ENCODE measurements at regions not wholly inside any gene's neighbourhood (a gene's known extent, or its start where the extent isn't known, plus 50 kb on each side); places are given as distances from the start of the nearest gene placed in this dataset.

DNA sequence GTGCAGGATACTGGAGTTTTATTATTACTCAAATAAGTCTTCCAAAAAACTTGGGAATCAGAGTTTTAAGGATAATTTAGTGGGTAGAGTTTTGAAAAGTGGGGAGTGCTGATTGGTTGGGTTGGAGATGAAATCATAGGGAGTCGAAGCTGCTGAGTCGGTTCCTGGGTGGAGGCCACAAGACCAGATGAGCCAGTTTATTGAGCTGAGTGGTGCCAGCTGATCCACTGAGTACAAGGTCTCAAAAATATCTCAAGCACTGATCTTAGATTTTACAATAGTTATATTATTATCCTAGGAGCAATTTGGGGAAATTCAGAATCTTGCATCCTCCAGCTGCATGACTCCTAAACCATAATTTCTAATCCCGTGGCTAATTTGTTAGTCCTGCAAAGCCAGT is 804.9 kb upstream of the SEMA6A start:
- 0% methylated on average over 3 of the region's 3 CpGs for WGBS (ENCODE audit: insufficient coverage, insufficient replicate concordance, low lambda C conversion rate, missing lambda C conversion rate)
- ChIA-PET POLR2A (no interaction called here), RAD21 (ENCODE audit: unreplicated experiment) (no interaction called here), CTCF (no interaction called here), SMC1A (ENCODE audit: uncharacterized antibody, unreplicated experiment) (no interaction called here)
- H4K20me1 ChIP-seq (ENCODE audit: control insufficient read depth, insufficient read depth) = no peaks in the 10 kb centered on the region
- FAIRE-seq = no peak
- no peak overlapping the region for H3K4me3 ChIP-seq
- BruUV-seq (replicated peaks) = no TSS peak
- no peak overlapping the region for H3K9ac ChIP-seq (ENCODE audit: control insufficient read depth, insufficient read depth, low read length)
- no peaks in the 10 kb centered on the region for H3K27me3 ChIP-seq (replicated peaks in 1 of 2; ENCODE audit: control insufficient read depth in 2 of 2, insufficient read depth in 2 of 2, low read length in 1 of 2)
- H3K36me3 ChIP-seq (ENCODE audit: control insufficient read depth in 2 of 2, insufficient read depth in 2 of 2, low read length in 1 of 2) = no peaks in the 10 kb centered on the region
- ATAC-seq = no peak
- in situ Hi-C loops (cut with MboI) (no loop called here), intact Hi-C loops (cut with micrococcal nuclease; ENCODE audit: unreplicated experiment) (no loop called here)
- H3K27ac ChIP-seq (ENCODE audit: control insufficient read depth, insufficient read depth) = no peak overlapping the region
- DNase-seq (ENCODE audit: low read depth, low spot score) = no peak
- no peaks in the 10 kb centered on the region for H3K9me3 ChIP-seq (replicated peaks; ENCODE audit: control insufficient read depth, insufficient read depth, low read length)
- no peaks in the 10 kb centered on the region for H3K79me2 ChIP-seq (ENCODE audit: control insufficient read depth, insufficient read depth, low read length)
- H2AFZ ChIP-seq (ENCODE audit: control insufficient read depth, low read depth, low read length) = no peak overlapping the region
- H3K4me2 ChIP-seq (ENCODE audit: control insufficient read depth, insufficient read depth) = no peak overlapping the region
- H3K4me1 ChIP-seq (ENCODE audit: control insufficient read depth, insufficient read depth, low read length) = no peaks in the 10 kb centered on the region
- TF ChIP-seq, protein P1, sequence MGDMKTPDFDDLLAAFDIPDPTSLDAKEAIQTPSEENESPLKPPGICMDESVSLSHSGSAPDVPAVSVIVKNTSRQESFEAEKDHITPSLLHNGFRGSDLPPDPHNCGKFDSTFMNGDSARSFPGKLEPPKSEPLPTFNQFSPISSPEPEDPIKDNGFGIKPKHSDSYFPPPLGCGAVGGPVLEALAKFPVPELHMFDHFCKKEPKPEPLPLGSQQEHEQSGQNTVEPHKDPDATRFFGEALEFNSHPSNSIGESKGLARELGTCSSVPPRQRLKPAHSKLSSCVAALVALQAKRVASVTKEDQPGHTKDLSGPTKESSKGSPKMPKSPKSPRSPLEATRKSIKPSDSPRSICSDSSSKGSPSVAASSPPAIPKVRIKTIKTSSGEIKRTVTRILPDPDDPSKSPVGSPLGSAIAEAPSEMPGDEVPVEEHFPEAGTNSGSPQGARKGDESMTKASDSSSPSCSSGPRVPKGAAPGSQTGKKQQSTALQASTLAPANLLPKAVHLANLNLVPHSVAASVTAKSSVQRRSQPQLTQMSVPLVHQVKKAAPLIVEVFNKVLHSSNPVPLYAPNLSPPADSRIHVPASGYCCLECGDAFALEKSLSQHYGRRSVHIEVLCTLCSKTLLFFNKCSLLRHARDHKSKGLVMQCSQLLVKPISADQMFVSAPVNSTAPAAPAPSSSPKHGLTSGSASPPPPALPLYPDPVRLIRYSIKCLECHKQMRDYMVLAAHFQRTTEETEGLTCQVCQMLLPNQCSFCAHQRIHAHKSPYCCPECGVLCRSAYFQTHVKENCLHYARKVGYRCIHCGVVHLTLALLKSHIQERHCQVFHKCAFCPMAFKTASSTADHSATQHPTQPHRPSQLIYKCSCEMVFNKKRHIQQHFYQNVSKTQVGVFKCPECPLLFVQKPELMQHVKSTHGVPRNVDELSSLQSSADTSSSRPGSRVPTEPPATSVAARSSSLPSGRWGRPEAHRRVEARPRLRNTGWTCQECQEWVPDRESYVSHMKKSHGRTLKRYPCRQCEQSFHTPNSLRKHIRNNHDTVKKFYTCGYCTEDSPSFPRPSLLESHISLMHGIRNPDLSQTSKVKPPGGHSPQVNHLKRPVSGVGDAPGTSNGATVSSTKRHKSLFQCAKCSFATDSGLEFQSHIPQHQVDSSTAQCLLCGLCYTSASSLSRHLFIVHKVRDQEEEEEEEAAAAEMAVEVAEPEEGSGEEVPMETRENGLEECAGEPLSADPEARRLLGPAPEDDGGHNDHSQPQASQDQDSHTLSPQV (IDR thresholded peaks at IDR 0.05) = no peak
- TF ChIP-seq, protein P2, sequence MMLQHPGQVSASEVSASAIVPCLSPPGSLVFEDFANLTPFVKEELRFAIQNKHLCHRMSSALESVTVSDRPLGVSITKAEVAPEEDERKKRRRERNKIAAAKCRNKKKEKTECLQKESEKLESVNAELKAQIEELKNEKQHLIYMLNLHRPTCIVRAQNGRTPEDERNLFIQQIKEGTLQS (IDR thresholded peaks at IDR 0.05; ENCODE audit: borderline replicate concordance, extremely low read depth, low read depth, low read length) = no peak
- TF ChIP-seq SP1 (IDR thresholded peaks at IDR 0.05; ENCODE audit: low read depth, low read length) = no peak
- TF ChIP-seq, protein P3, sequence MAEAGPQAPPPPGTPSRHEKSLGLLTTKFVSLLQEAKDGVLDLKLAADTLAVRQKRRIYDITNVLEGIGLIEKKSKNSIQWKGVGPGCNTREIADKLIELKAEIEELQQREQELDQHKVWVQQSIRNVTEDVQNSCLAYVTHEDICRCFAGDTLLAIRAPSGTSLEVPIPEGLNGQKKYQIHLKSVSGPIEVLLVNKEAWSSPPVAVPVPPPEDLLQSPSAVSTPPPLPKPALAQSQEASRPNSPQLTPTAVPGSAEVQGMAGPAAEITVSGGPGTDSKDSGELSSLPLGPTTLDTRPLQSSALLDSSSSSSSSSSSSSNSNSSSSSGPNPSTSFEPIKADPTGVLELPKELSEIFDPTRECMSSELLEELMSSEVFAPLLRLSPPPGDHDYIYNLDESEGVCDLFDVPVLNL (IDR thresholded peaks at IDR 0.05; ENCODE audit: low read depth, low read length) = no peak
- TF ChIP-seq, protein P4, sequence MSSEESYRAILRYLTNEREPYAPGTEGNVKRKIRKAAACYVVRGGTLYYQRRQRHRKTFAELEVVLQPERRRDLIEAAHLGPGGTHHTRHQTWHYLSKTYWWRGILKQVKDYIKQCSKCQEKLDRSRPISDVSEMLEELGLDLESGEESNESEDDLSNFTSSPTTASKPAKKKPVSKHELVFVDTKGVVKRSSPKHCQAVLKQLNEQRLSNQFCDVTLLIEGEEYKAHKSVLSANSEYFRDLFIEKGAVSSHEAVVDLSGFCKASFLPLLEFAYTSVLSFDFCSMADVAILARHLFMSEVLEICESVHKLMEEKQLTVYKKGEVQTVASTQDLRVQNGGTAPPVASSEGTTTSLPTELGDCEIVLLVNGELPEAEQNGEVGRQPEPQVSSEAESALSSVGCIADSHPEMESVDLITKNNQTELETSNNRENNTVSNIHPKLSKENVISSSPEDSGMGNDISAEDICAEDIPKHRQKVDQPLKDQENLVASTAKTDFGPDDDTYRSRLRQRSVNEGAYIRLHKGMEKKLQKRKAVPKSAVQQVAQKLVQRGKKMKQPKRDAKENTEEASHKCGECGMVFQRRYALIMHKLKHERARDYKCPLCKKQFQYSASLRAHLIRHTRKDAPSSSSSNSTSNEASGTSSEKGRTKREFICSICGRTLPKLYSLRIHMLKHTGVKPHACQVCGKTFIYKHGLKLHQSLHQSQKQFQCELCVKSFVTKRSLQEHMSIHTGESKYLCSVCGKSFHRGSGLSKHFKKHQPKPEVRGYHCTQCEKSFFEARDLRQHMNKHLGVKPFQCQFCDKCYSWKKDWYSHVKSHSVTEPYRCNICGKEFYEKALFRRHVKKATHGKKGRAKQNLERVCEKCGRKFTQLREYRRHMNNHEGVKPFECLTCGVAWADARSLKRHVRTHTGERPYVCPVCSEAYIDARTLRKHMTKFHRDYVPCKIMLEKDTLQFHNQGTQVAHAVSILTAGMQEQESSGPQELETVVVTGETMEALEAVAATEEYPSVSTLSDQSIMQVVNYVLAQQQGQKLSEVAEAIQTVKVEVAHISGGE (CRISPR knock-in tag; IDR thresholded peaks at IDR 0.05) = no peak
- no peak for TF ChIP-seq NFIC (IDR thresholded peaks at IDR 0.05; ENCODE audit: low read depth, low read length)
- no peak for TF ChIP-seq NFYA (IDR thresholded peaks at IDR 0.05; ENCODE audit: borderline replicate concordance, low read depth, low read length)
- TF ChIP-seq POLR2AphosphoS2 (IDR thresholded peaks at IDR 0.05; ENCODE audit: low read depth, low read length) = no peak
- no peak for TF ChIP-seq KDM1A (IDR thresholded peaks at IDR 0.05; ENCODE audit: borderline replicate concordance)
- TF ChIP-seq CHD4 (IDR thresholded peaks at IDR 0.05) = no peak
- TF ChIP-seq, protein P5, sequence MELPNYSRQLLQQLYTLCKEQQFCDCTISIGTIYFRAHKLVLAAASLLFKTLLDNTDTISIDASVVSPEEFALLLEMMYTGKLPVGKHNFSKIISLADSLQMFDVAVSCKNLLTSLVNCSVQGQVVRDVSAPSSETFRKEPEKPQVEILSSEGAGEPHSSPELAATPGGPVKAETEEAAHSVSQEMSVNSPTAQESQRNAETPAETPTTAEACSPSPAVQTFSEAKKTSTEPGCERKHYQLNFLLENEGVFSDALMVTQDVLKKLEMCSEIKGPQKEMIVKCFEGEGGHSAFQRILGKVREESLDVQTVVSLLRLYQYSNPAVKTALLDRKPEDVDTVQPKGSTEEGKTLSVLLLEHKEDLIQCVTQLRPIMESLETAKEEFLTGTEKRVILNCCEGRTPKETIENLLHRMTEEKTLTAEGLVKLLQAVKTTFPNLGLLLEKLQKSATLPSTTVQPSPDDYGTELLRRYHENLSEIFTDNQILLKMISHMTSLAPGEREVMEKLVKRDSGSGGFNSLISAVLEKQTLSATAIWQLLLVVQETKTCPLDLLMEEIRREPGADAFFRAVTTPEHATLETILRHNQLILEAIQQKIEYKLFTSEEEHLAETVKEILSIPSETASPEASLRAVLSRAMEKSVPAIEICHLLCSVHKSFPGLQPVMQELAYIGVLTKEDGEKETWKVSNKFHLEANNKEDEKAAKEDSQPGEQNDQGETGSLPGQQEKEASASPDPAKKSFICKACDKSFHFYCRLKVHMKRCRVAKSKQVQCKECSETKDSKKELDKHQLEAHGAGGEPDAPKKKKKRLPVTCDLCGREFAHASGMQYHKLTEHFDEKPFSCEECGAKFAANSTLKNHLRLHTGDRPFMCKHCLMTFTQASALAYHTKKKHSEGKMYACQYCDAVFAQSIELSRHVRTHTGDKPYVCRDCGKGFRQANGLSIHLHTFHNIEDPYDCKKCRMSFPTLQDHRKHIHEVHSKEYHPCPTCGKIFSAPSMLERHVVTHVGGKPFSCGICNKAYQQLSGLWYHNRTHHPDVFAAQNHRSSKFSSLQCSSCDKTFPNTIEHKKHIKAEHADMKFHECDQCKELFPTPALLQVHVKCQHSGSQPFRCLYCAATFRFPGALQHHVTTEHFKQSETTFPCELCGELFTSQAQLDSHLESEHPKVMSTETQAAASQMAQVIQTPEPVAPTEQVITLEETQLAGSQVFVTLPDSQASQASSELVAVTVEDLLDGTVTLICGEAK (IDR thresholded peaks at IDR 0.05; ENCODE audit: borderline replicate concordance) = no peak
- no peak for TF ChIP-seq FOXK2 (IDR thresholded peaks at IDR 0.05)

Data from GM12878 (cell line).